Thyroid gland (tissue), 4 donors: ENCODE measurements at regions not wholly inside any gene's neighbourhood (a gene's known extent, or its start where the extent isn't known, plus 50 kb on each side); places are given as distances from the start of the nearest gene placed in this dataset.

Experiments
- POLR2A ChIP-seq, 2 donors: fragments of 450-650 bp; IDR thresholded peaks; one replicate each; pipeline ENCODE4 v1.6.1; 2017; ENCODE audit warnings: antibody characterized with exemption in 2 of 2, mild to moderate bottlenecking in 2 of 2, moderate library complexity in 1 of 2
- TF ChIP-seq, protein P1 (sequence below), 6 experiments: fragments of 200-600 bp in 3 of 6; fragments of 450-650 bp in 3 of 6; sonication (generic) in 3 of 6; IDR thresholded peaks; one replicate each; pipeline ENCODE4 v1.5.1; 2016 to 2019; ENCODE audit warnings: antibody characterized with exemption in 6 of 6, mild to moderate bottlenecking in 2 of 6, inconsistent platforms in 1 of 6, moderate library complexity in 1 of 6

DNA sequence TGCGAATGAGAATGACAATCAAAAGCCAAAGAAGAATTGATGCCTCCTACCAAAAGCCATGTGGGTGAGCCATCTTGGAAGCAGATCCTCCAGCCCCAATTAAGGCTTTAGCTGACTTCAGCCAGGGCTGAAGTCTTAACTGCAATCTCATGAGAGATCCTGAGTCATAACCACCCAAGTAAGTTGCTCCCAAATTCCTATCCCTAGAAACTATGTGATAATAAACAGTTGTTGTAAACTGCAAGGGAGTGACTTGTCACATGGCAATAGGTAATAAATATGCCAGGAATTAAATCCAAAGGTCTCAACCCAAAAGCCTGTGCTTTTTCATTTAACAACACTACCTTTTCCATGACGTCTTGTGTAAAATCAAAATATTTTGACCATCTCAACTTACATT lies 154.2 kb upstream of the TBL1X start:
- TF ChIP-seq POLR2A (IDR thresholded peaks at IDR 0.05) = no peak
- TF ChIP-seq, protein P1, sequence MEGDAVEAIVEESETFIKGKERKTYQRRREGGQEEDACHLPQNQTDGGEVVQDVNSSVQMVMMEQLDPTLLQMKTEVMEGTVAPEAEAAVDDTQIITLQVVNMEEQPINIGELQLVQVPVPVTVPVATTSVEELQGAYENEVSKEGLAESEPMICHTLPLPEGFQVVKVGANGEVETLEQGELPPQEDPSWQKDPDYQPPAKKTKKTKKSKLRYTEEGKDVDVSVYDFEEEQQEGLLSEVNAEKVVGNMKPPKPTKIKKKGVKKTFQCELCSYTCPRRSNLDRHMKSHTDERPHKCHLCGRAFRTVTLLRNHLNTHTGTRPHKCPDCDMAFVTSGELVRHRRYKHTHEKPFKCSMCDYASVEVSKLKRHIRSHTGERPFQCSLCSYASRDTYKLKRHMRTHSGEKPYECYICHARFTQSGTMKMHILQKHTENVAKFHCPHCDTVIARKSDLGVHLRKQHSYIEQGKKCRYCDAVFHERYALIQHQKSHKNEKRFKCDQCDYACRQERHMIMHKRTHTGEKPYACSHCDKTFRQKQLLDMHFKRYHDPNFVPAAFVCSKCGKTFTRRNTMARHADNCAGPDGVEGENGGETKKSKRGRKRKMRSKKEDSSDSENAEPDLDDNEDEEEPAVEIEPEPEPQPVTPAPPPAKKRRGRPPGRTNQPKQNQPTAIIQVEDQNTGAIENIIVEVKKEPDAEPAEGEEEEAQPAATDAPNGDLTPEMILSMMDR (IDR thresholded peaks at IDR 0.05) = no peak
